Endothelial cell of umbilical vein (primary cell): ENCODE measurements at regions not wholly inside any gene's neighbourhood (a gene's known extent, or its start where the extent isn't known, plus 50 kb on each side); places are given as distances from the start of the nearest gene placed in this dataset.

Experiments
- BruUV-seq: library from RNA; stranded (reverse); fragments of 400-500 nt; replicated peaks from 2 replicates; lab custom pipeline; 2021; lab: Mats Ljungman, UMichigan
- CTCF ChIA-PET: fragments of 300-600, 350-600 bp; sonication (Branson Sonifier 250); formaldehyde crosslinking; loops from one replicate; lab custom pipeline; 2021; ENCODE audit warnings: antibody characterized with exemption, inconsistent platforms; lab: Charles Lee
- POLR2A ChIA-PET: fragments of 300-600, 350-600 bp; sonication (Branson Sonifier 250); formaldehyde crosslinking; loops from one replicate; lab custom pipeline; 2021; ENCODE audit warnings: antibody characterized with exemption, inconsistent platforms; lab: Charles Lee
- DNase-seq: peaks from one replicate; pipeline ENCODE4 v3.0.0-alpha.2; 2011; ENCODE audit warnings: low read depth, low spot score
- FAIRE-seq: peaks from 2 replicates; lab custom pipeline; 2011; peaks lifted over from hg19 to GRCh38; lab: Jason Lieb, UNC
- H2AFZ ChIP-seq: 2 replicates; pipeline ENCODE4 v1.6.0; 2012; ENCODE audit warnings: low read depth, low read length, control low read depth, inconsistent platforms
- H3K27ac ChIP-seq: 2 replicates; pipeline ENCODE4 v1.5.1; 2011; ENCODE audit warnings: low read depth, mild to moderate bottlenecking, control low read depth, low read length, moderate library complexity; ENCODE audit not compliant: insufficient read depth
- H3K27me3 ChIP-seq, 2 experiments: 2 replicates each; pipeline versions ENCODE4 v1.6.0 to v1.6.1; 2011; ENCODE audit warnings: low read length in 2 of 2, mixed read lengths in 1 of 2; ENCODE audit not compliant: control insufficient read depth in 2 of 2, insufficient read depth in 2 of 2
- H3K36me3 ChIP-seq, 2 experiments: 2 replicates in 1 of 2; 3 replicates in 1 of 2; pipeline ENCODE4 v1.5.1; 2011; ENCODE audit warnings: low read length in 2 of 2, mild to moderate bottlenecking in 1 of 2, moderate library complexity in 1 of 2; ENCODE audit not compliant: control insufficient read depth in 2 of 2, insufficient read depth in 2 of 2; ENCODE audit errors: extremely low read depth in 1 of 2
- H3K4me1 ChIP-seq: 3 replicates; pipeline ENCODE4 v1.5.1; 2011; ENCODE audit warnings: mild to moderate bottlenecking, low read length; ENCODE audit not compliant: control insufficient read depth, insufficient read depth; ENCODE audit errors: extremely low read depth
- H3K4me2 ChIP-seq: 2 replicates; pipeline ENCODE4 v1.6.1; 2011; ENCODE audit warnings: low read length, control low read depth, mixed read lengths; ENCODE audit not compliant: insufficient read depth
- H3K4me3 ChIP-seq, 3 experiments: fragments of 200-600 bp in 1 of 3; sonication (generic), shearing (Covaris generic) in 1 of 3; replicated peaks in 1 of 3; 2 replicates each; pipeline ENCODE4 v1.5.1; 2011 to 2016; ENCODE audit warnings: control low read depth in 3 of 3, low read length in 3 of 3, mild to moderate bottlenecking in 2 of 3, inconsistent platforms in 1 of 3, low read depth in 1 of 3, moderate library complexity in 1 of 3; ENCODE audit not compliant: insufficient read depth in 1 of 3
- H3K79me2 ChIP-seq: 2 replicates; pipeline ENCODE4 v1.6.0; 2012; ENCODE audit warnings: low read length, inconsistent platforms; ENCODE audit not compliant: control insufficient read depth, insufficient read depth
- H3K9ac ChIP-seq: replicated peaks from 2 replicates; pipeline ENCODE3; 2011; ENCODE audit warnings: low read length, control low read depth; ENCODE audit not compliant: insufficient read depth; ENCODE audit errors: extremely low read depth
- H3K9me1 ChIP-seq: replicated peaks from 3 replicates; pipeline ENCODE4 v1.6.0; 2011; ENCODE audit warnings: mild to moderate bottlenecking, low read length; ENCODE audit not compliant: control insufficient read depth, insufficient read depth; ENCODE audit errors: extremely low read depth
- H3K9me3 ChIP-seq: replicated peaks from 2 replicates; pipeline ENCODE4 v1.5.1; 2012; ENCODE audit warnings: low read length, inconsistent platforms; ENCODE audit not compliant: control insufficient read depth, insufficient read depth
- H4K20me1 ChIP-seq: replicated peaks from 2 replicates; pipeline ENCODE3; 2011; ENCODE audit warnings: mild to moderate bottlenecking, low read length; ENCODE audit not compliant: control insufficient read depth, insufficient read depth; ENCODE audit errors: extremely low read depth
- CTCF ChIP-seq, 2 donors: IDR thresholded peaks; 1 replicate in 1 of 2; 2 replicates in 1 of 2; pipeline ENCODE4 v1.5.1; 2011; ENCODE audit warnings: low read length in 2 of 2, mild to moderate bottlenecking in 2 of 2, moderate library complexity in 2 of 2, control low read depth in 1 of 2, inconsistent platforms in 1 of 2, low read depth in 1 of 2; ENCODE audit not compliant: insufficient read depth in 1 of 2; ENCODE audit errors: extremely low read depth in 1 of 2
- EZH2 ChIP-seq: IDR thresholded peaks from 2 replicates; pipeline ENCODE4 v1.6.1; 2012; ENCODE audit warnings: borderline replicate concordance, low read depth, mild to moderate bottlenecking, moderate library complexity, low read length, inconsistent platforms; ENCODE audit not compliant: severe bottlenecking
- FOS ChIP-seq: IDR thresholded peaks from 2 replicates; pipeline ENCODE4 v1.6.1; 2011; ENCODE audit warnings: mild to moderate bottlenecking, low read length, moderate library complexity, borderline replicate concordance; ENCODE audit not compliant: insufficient read depth
- GATA2 ChIP-seq: IDR thresholded peaks from 2 replicates; pipeline ENCODE4 v1.7.0; 2011; ENCODE audit warnings: low read depth, mild to moderate bottlenecking, moderate library complexity, mixed read lengths, low read length; ENCODE audit not compliant: insufficient read length, insufficient read depth
- JUN ChIP-seq: IDR thresholded peaks from 2 replicates; pipeline ENCODE4 v1.6.1; 2011; ENCODE audit warnings: borderline replicate concordance, low read depth; ENCODE audit not compliant: insufficient read length, insufficient read depth
- MAX ChIP-seq: IDR thresholded peaks from 2 replicates; pipeline ENCODE4 v1.6.1; 2011; ENCODE audit not compliant: insufficient read depth, insufficient read length
- MYC ChIP-seq: IDR thresholded peaks from one replicate; pipeline ENCODE4 v1.6.1; 2011; ENCODE audit warnings: mild to moderate bottlenecking, low read depth, low read length
- POLR2A ChIP-seq: IDR thresholded peaks from 2 replicates; pipeline ENCODE4 v1.6.1; 2012; ENCODE audit warnings: low read depth, mild to moderate bottlenecking, control low read depth, low read length
- POLR2AphosphoS5 ChIP-seq: IDR thresholded peaks from 2 replicates; pipeline ENCODE4 v1.6.1; 2012; ENCODE audit warnings: low read depth, mild to moderate bottlenecking, control low read depth, low read length, moderate library complexity; ENCODE audit not compliant: insufficient read depth
- dilution Hi-C: fragments of 300-500 bp; cut with MboI; formaldehyde crosslinking; loops from one replicate; pipeline ENCODE4 v1.15.0; 2019; ENCODE audit warnings: low sequenced_read_pairs; ENCODE audit not compliant: extremely low pct_ligation_motif_present
- intact Hi-C: fragments of 100-400 bp; cut with micrococcal nuclease; formaldehyde crosslinking; loops from one replicate; pipeline ENCODE4 v1.10.0; 2022

DNA sequence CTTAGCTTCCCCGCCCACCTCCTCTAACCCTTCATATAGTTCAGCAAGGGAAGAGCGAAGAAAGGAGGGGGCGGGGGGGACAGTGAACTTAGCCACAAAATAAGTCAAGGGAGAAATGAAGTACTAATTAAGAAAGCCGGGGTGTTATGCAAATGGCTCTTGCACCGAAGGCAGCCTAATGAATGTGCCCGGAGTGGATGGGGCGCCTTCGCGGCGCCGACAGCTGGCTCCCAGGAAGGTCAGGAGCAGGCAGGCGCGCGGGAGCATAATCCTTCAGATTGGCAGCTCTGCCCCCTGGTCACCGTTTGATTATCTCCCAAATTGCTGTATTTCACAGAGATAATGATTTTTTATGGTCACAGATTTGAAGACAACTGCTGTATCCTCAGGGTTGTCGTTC is 395.1 kb downstream of the TFAP2B start:
- no peaks in the 10 kb centered on the region for H3K36me3 ChIP-seq
- H3K4me3 ChIP-seq, result no peak overlapping the region
- H3K27me3 ChIP-seq, result no peaks in the 10 kb centered on the region
- intact Hi-C loops, result no loop called here
- POLR2A ChIA-PET, result no interaction called here
- no peak overlapping the region for H3K4me2 ChIP-seq
- no peak overlapping the region for H2AFZ ChIP-seq
- no peaks in the 10 kb centered on the region for H3K4me1 ChIP-seq
- H3K9me3 ChIP-seq, result no peaks in the 10 kb centered on the region
- H3K9ac ChIP-seq, result no peak overlapping the region
- FAIRE-seq (no peak), DNase-seq (no peak)
- dilution Hi-C loops, result no loop called here
- H4K20me1 ChIP-seq, result no peaks in the 10 kb centered on the region
- no peaks in the 10 kb centered on the region for H3K79me2 ChIP-seq
- no peaks in the 10 kb centered on the region for H3K9me1 ChIP-seq
- H3K27ac ChIP-seq, result no peak overlapping the region
- CTCF ChIA-PET, result no interaction called here
- TF ChIP-seq POLR2AphosphoS5 (no peak), EZH2 (no peak), MYC (no peak), GATA2 (no peak), JUN (no peak), CTCF (IDR thresholded peaks at IDR 0.05; ENCODE audit: extremely low read depth in 1 of 2, insufficient read depth in 1 of 2, low read depth in 1 of 2, low read length in 2 of 2) (no peak), POLR2A (no peak), MAX (no peak), FOS (no peak)
- BruUV-seq, result no TSS peak
